DOHH2 (cell line): ENCODE measurements at regions not wholly inside any gene's neighbourhood (a gene's known extent, or its start where the extent isn't known, plus 50 kb on each side); places are given as distances from the start of the nearest gene placed in this dataset.
"Not testable (repeated sequence)": the region's sequence is repeated elsewhere in the genome, so short reads cannot be mapped to it uniquely, and the experiment has no call there.

Experiments
- EZH2phosphoT487 ChIP-seq: fragments of 200-600 bp; sonication (generic); IDR thresholded peaks from 2 replicates; pipeline ENCODE4 v1.6.1; 2017; ENCODE audit warnings: borderline replicate concordance, mild to moderate bottlenecking, antibody characterized with exemption, low read length, moderate library complexity, mixed read lengths
- TF ChIP-seq, protein P1 (sequence below): fragments of 200-600 bp; sonication (generic); IDR thresholded peaks from one replicate; pipeline ENCODE4 v1.5.1; 2014; ENCODE audit warnings: antibody characterized with exemption, mild to moderate bottlenecking, low read depth, low read length; ENCODE audit not compliant: poor library complexity, severe bottlenecking

- TF ChIP-seq, protein P1, sequence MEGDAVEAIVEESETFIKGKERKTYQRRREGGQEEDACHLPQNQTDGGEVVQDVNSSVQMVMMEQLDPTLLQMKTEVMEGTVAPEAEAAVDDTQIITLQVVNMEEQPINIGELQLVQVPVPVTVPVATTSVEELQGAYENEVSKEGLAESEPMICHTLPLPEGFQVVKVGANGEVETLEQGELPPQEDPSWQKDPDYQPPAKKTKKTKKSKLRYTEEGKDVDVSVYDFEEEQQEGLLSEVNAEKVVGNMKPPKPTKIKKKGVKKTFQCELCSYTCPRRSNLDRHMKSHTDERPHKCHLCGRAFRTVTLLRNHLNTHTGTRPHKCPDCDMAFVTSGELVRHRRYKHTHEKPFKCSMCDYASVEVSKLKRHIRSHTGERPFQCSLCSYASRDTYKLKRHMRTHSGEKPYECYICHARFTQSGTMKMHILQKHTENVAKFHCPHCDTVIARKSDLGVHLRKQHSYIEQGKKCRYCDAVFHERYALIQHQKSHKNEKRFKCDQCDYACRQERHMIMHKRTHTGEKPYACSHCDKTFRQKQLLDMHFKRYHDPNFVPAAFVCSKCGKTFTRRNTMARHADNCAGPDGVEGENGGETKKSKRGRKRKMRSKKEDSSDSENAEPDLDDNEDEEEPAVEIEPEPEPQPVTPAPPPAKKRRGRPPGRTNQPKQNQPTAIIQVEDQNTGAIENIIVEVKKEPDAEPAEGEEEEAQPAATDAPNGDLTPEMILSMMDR = not testable (repeated sequence)
- TF ChIP-seq EZH2phosphoT487 = not testable (repeated sequence)
Measured at GRCh38 chr5:98190344-98190743, 583.1 kb upstream of the RGMB start.
